Common myeloid progenitor, CD34-positive (primary cell): ENCODE measurements at regions not wholly inside any gene's neighbourhood (a gene's known extent, or its start where the extent isn't known, plus 50 kb on each side); places are given as distances from the start of the nearest gene placed in this dataset.
A peak's percentile ranks its signal among the peaks of the same experiment; 100 is the strongest.

Source experiments
- CTCF ChIA-PET: fragments of 350-600 bp; sonication (Branson Sonifier 250); formaldehyde crosslinking; loops from one replicate; lab custom pipeline; 2021; ENCODE audit warnings: antibody characterized with exemption; lab: Charles Lee
- POLR2A ChIA-PET: fragments of 350-600 bp; sonication (Branson Sonifier 250); formaldehyde crosslinking; loops from one replicate; lab custom pipeline; 2021; ENCODE audit warnings: antibody characterized with exemption; lab: Charles Lee
- DNase-seq, 3 donors: peaks; one replicate each; pipeline versions ENCODE4 v3.0.0 to v3.0.0-alpha.2; 2013
- H3K27ac ChIP-seq, 2 experiments: 1 replicate in 1 of 2; 2 replicates in 1 of 2; pipeline ENCODE4 v1.7.0; 2013; ENCODE audit warnings: inconsistent platforms in 2 of 2, low read length in 2 of 2, mild to moderate bottlenecking in 2 of 2, low read depth in 1 of 2, moderate library complexity in 1 of 2; ENCODE audit not compliant: severe bottlenecking in 2 of 2, insufficient read depth in 1 of 2, poor library complexity in 1 of 2
- H3K27me3 ChIP-seq, 5 experiments: replicated peaks in 2 of 5; 1 replicate in 3 of 5; 2 replicates in 2 of 5; pipeline versions ENCODE4 v1.6.1 to v1.7.0; 2013; ENCODE audit warnings: low read length in 4 of 5, mild to moderate bottlenecking in 2 of 5, moderate library complexity in 2 of 5, inconsistent platforms in 1 of 5; ENCODE audit not compliant: insufficient read depth in 5 of 5, control insufficient read depth in 4 of 5
- H3K36me3 ChIP-seq, 4 experiments: 1 replicate in 2 of 4; 2 replicates in 2 of 4; pipeline versions ENCODE4 v1.6.1 to v1.7.0; 2013; ENCODE audit warnings: low read length in 3 of 4, control low read depth in 1 of 4, mild to moderate bottlenecking in 1 of 4; ENCODE audit not compliant: control insufficient read depth in 4 of 4, insufficient read depth in 4 of 4
- H3K4me1 ChIP-seq, 4 experiments: 1 replicate in 3 of 4; 2 replicates in 1 of 4; pipeline versions ENCODE4 v1.6.1 to v1.7.1; 2013; ENCODE audit warnings: low read length in 3 of 4, mild to moderate bottlenecking in 3 of 4, control low read depth in 1 of 4, inconsistent platforms in 1 of 4, moderate library complexity in 1 of 4; ENCODE audit not compliant: control insufficient read depth in 4 of 4, insufficient read depth in 4 of 4; ENCODE audit errors: control extremely low read depth in 1 of 4
- H3K4me3 ChIP-seq, 7 experiments: 1 replicate in 4 of 7; 2 replicates in 3 of 7; pipeline versions ENCODE4 v1.5.1 to v1.7.0; 2013; ENCODE audit warnings: mild to moderate bottlenecking in 7 of 7, low read length in 6 of 7, moderate library complexity in 6 of 7, inconsistent platforms in 2 of 7, low read depth in 2 of 7, control low read depth in 1 of 7; ENCODE audit not compliant: insufficient read depth in 4 of 7, control insufficient read depth in 1 of 7; ENCODE audit errors: extremely low read depth in 1 of 7
- H3K9me3 ChIP-seq, 5 experiments: 1 replicate in 4 of 5; 2 replicates in 1 of 5; pipeline versions ENCODE4 v1.6.1 to v1.7.1; 2013; ENCODE audit warnings: low read length in 4 of 5, mild to moderate bottlenecking in 2 of 5, inconsistent platforms in 1 of 5, low read depth in 1 of 5, moderate library complexity in 1 of 5; ENCODE audit not compliant: control insufficient read depth in 4 of 5, insufficient read depth in 2 of 5; ENCODE audit errors: control extremely low read depth in 1 of 5
- WGBS: methylation state at CpG from one replicate; pipeline ENCODE4 v1.1.5; 2013; ENCODE audit not compliant: insufficient coverage; 5-methylcytosine and 5-hydroxymethylcytosine counted together

GRCh38 chr3:99108508-99108907 lies 207.0 kb upstream of the DCBLD2 start:
- Histone ChIP-seq H3K27me3 (no peaks in the 10 kb centered on the region), H3K36me3 (no peaks in the 10 kb centered on the region), H3K4me1 (no peaks in the 10 kb centered on the region), H3K27ac (no peak overlapping the region), H3K9me3 (no peaks in the 10 kb centered on the region), H3K4me3 (no peak overlapping the region)
- ChIA-PET CTCF (no interaction called here), POLR2A (no interaction called here)
- 73% methylated on average over 2 of the region's 2 CpGs for WGBS
- peak; percentile 1 to 26 (median 14) for DNase-seq

- 90% methylated on average over 2 of the region's 2 CpGs for WGBS
- Histone ChIP-seq H3K27ac (no peak overlapping the region), H3K4me3 (no peak overlapping the region), H3K36me3 (no peaks in the 10 kb centered on the region), H3K4me1 (no peaks in the 10 kb centered on the region), H3K9me3 (peaks cover 0 to 1% (median 0%) of the 10 kb centered on the region in 5 experiments), H3K27me3 (no peaks in the 10 kb centered on the region)
- no peak for DNase-seq
- ChIA-PET CTCF (no interaction called here), POLR2A (no interaction called here)
Observed at GRCh38 chr3:99094606-99095005, 193.1 kb upstream of the DCBLD2 start.

GRCh38 chr3:99087277-99087676 lies 185.8 kb upstream of the DCBLD2 start:
- Histone ChIP-seq H3K36me3 (no peaks in the 10 kb centered on the region), H3K27ac (no peak overlapping the region), H3K4me1 (no peaks in the 10 kb centered on the region), H3K4me3 (no peak overlapping the region), H3K27me3 (peaks cover 0 to 2% (median 0%) of the 10 kb centered on the region in 5 experiments), H3K9me3 (peaks cover 0 to 1% (median 0%) of the 10 kb centered on the region in 5 experiments)
- ChIA-PET POLR2A (no interaction called here), CTCF (no interaction called here)
- DNase-seq = no peak
- no CpG with 5 or more reads among the region's 2 CpGs for WGBS

GRCh38 chr3:99084826-99085225 lies 183.3 kb upstream of the DCBLD2 start:
- H3K27ac ChIP-seq = no peak overlapping the region
- no peaks in the 10 kb centered on the region for H3K36me3 ChIP-seq
- CTCF ChIA-PET = no interaction called here

GRCh38 chr3:99084156-99084555 lies 182.7 kb upstream of the DCBLD2 start:
- H3K27ac ChIP-seq = no peak overlapping the region
- DNase-seq = no peak
- ChIA-PET CTCF (no interaction called here), POLR2A (no interaction called here)
- H3K27me3 ChIP-seq = peaks cover 0 to 2% (median 0%) of the 10 kb centered on the region in 5 experiments
- H3K4me1 ChIP-seq = no peaks in the 10 kb centered on the region
- H3K36me3 ChIP-seq = no peaks in the 10 kb centered on the region
- 100% methylated on average over 1 of the region's 2 CpGs for WGBS
- H3K9me3 ChIP-seq = no peaks in the 10 kb centered on the region
- H3K4me3 ChIP-seq = no peak overlapping the region

More at GRCh38 chr3:99084826-99085225, 183.3 kb upstream of the DCBLD2 start:
- no peaks in the 10 kb centered on the region for H3K9me3 ChIP-seq
- H3K27me3 ChIP-seq = peaks cover 0 to 2% (median 0%) of the 10 kb centered on the region in 5 experiments
- DNase-seq = no peak
- POLR2A ChIA-PET = no interaction called here
- no peaks in the 10 kb centered on the region for H3K4me1 ChIP-seq
- no CpG with 5 or more reads among the region's 4 CpGs for WGBS
- no peak overlapping the region for H3K4me3 ChIP-seq

- no peak for DNase-seq
- WGBS = 100% methylated on average over 5 of the region's 6 CpGs
- H3K36me3 ChIP-seq = no peaks in the 10 kb centered on the region
- H3K4me3 ChIP-seq = no peak overlapping the region
- no peaks in the 10 kb centered on the region for H3K4me1 ChIP-seq
- POLR2A ChIA-PET = no interaction called here
- no peak overlapping the region for H3K27ac ChIP-seq
- CTCF ChIA-PET = no interaction called here
- H3K9me3 ChIP-seq = no peaks in the 10 kb centered on the region
- no peaks in the 10 kb centered on the region for H3K27me3 ChIP-seq
Observed at GRCh38 chr3:99071096-99071495, 169.6 kb upstream of the DCBLD2 start.

- H3K36me3 ChIP-seq = no peaks in the 10 kb centered on the region
- no peaks in the 10 kb centered on the region for H3K9me3 ChIP-seq
- no peaks in the 10 kb centered on the region for H3K27me3 ChIP-seq
- H3K27ac ChIP-seq = no peak overlapping the region
- no peaks in the 10 kb centered on the region for H3K4me1 ChIP-seq
- ChIA-PET CTCF (no interaction called here), POLR2A (no interaction called here)
- no peak overlapping the region for H3K4me3 ChIP-seq
- 100% methylated on average over 1 of the region's 1 CpG for WGBS
- DNase-seq = no peak
Observed at GRCh38 chr3:99069973-99070372, 168.5 kb upstream of the DCBLD2 start.
